Testis (tissue), 2 donors: ENCODE measurements at regions not wholly inside any gene's neighbourhood (a gene's known extent, or its start where the extent isn't known, plus 50 kb on each side); places are given as distances from the start of the nearest gene placed in this dataset.

Source experiments
- DNase-seq: peaks from one replicate; pipeline ENCODE4 v3.0.0-alpha.2; 2019
- H3K27ac ChIP-seq, 2 donors: fragments of 200-600 bp; sonication (generic); one replicate each; pipeline ENCODE4 v1.5.1; 2019
- H3K27me3 ChIP-seq: fragments of 200-600 bp; sonication (generic); one replicate; pipeline ENCODE4 v1.5.1; 2019
- H3K36me3 ChIP-seq: fragments of 200-600 bp; sonication (generic); one replicate; pipeline ENCODE4 v1.5.1; 2017; ENCODE audit warnings: low read depth; ENCODE audit errors: missing control alignments
- H3K4me1 ChIP-seq: fragments of 200-600 bp; sonication (generic); one replicate; pipeline ENCODE4 v1.5.1; 2019
- H3K4me3 ChIP-seq, 2 donors: fragments of 200-600 bp; sonication (generic); one replicate each; pipeline ENCODE4 v1.5.1; 2017 to 2019
- H3K9me3 ChIP-seq: fragments of 200-600 bp; sonication (generic); one replicate; pipeline ENCODE4 v1.5.1; 2017
- CTCF ChIP-seq, 3 experiments: fragments of 450-650 bp in 2 of 3; fragments of 200-600 bp in 1 of 3; sonication (generic) in 1 of 3; IDR thresholded peaks; one replicate each; pipeline ENCODE4 v1.5.1; 2016 to 2019; ENCODE audit warnings: antibody characterized with exemption in 3 of 3, mild to moderate bottlenecking in 2 of 3, moderate library complexity in 1 of 3
- POLR2A ChIP-seq: fragments of 450-650 bp; IDR thresholded peaks from one replicate; pipeline ENCODE4 v1.6.1; 2017; ENCODE audit warnings: antibody characterized with exemption, mild to moderate bottlenecking, moderate library complexity
- WGBS, 2 donors: methylation state at CpG; one replicate each; pipeline ENCODE4 v1.1.5; 2018; 5-methylcytosine and 5-hydroxymethylcytosine counted together
- intact Hi-C: fragments of 100-400 bp; cut with DNase I; formaldehyde crosslinking; loops from one replicate; pipeline ENCODE4 v1.15.1; 2023; ENCODE audit warnings: low total_unique reads

DNA sequence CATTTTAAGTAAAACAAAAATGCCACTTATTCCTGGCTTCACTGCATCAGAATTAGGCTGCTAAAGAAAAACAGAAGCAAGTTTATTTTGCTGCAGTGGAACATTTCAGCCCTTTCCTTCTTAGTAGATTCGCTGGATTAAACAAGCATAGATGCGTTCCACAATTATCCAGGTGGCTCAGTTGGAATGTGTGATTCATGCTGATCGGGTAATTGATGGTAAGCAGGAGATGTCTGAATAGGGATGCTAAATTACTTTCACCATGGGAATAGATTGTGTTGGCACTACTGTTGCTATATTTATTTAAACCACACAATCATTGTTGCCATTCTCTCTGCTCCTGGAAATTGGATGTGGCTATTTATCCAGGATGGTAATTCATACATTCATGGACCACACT lies 440.1 kb upstream of the DDI1 start:
- H3K4me3 ChIP-seq = no peak overlapping the region
- intact Hi-C loops = no loop called here
- no peak overlapping the region for H3K27ac ChIP-seq
- H3K27me3 ChIP-seq = no peaks in the 10 kb centered on the region
- H3K9me3 ChIP-seq = no peaks in the 10 kb centered on the region
- no peak for TF ChIP-seq CTCF (IDR thresholded peaks at IDR 0.05)
- no peak for TF ChIP-seq POLR2A
- H3K4me1 ChIP-seq = no peaks in the 10 kb centered on the region
- DNase-seq = no peak
- WGBS, 2 donors = 93 to 94% methylated on average over 3 of the region's 3 CpGs
- H3K36me3 ChIP-seq = no peaks in the 10 kb centered on the region

- WGBS, 2 donors = 76 to 77% methylated on average over 3 of the region's 3 CpGs
- intact Hi-C loops = no loop called here
- H3K9me3 ChIP-seq = no peaks in the 10 kb centered on the region
These were observed 435.1 kb upstream of the DDI1 start for GRCh38 chr11:103601225-103601846.

GRCh38 chr11:103602840-103603239 lies 433.6 kb upstream of the DDI1 start:
- DNase-seq = no peak
- intact Hi-C loops = no loop called here

More at GRCh38 chr11:103601225-103601846, 435.1 kb upstream of the DDI1 start:
- Histone ChIP-seq H3K27ac (no peak overlapping the region), H3K4me3 (no peak overlapping the region), H3K36me3 (no peaks in the 10 kb centered on the region), H3K27me3 (no peaks in the 10 kb centered on the region), H3K4me1 (no peaks in the 10 kb centered on the region)
- peak; percentile 55 for DNase-seq
- TF ChIP-seq CTCF (IDR thresholded peaks at IDR 0.05) (peak; percentile 55 to 89 (median 58)), POLR2A (no peak)

GRCh38 chr11:103604310-103604709 lies 432.1 kb upstream of the DDI1 start:
- TF ChIP-seq CTCF (IDR thresholded peaks at IDR 0.05) (no peak), POLR2A (no peak)
- Histone ChIP-seq H3K27me3 (no peaks in the 10 kb centered on the region), H3K4me3 (no peak overlapping the region), H3K4me1 (no peaks in the 10 kb centered on the region), H3K27ac (no peak overlapping the region), H3K9me3 (no peaks in the 10 kb centered on the region), H3K36me3 (no peaks in the 10 kb centered on the region)
- WGBS, 2 donors = 82 to 86% methylated on average over 2 of the region's 2 CpGs
- intact Hi-C loops = no loop called here
- DNase-seq = no peak

More at GRCh38 chr11:103602840-103603239, 433.6 kb upstream of the DDI1 start:
- Histone ChIP-seq H3K4me1 (no peaks in the 10 kb centered on the region), H3K27ac (no peak overlapping the region), H3K9me3 (no peaks in the 10 kb centered on the region), H3K4me3 (no peak overlapping the region), H3K36me3 (no peaks in the 10 kb centered on the region), H3K27me3 (no peaks in the 10 kb centered on the region)
- no peak for TF ChIP-seq CTCF (IDR thresholded peaks at IDR 0.05)
- TF ChIP-seq POLR2A = no peak

DNA sequence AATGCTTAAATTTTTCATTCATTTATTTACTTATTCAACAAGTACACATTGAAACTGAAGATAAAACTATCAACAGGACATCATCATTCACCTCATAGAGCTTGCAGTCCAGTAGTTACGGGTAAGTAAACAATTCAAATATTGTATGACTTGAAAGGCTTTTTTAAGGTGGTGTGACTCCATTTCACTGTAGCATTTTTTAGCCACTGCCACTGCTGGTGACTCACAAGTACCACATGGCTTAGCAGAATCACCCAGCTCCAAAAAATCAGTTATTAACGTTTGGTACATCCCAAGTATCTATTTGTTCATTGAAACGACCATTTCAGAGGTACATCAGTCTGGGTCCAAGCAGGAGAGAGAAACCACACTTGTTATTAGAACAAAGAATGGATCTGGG lies 427.9 kb upstream of the DDI1 start:
- H3K4me3 ChIP-seq = no peak overlapping the region
- no peak for DNase-seq
- H3K27ac ChIP-seq = no peak overlapping the region
- intact Hi-C loops = no loop called here
- 84 to 87% methylated on average over 3 of the region's 3 CpGs for WGBS, 2 donors
- H3K9me3 ChIP-seq = no peaks in the 10 kb centered on the region
- no peaks in the 10 kb centered on the region for H3K27me3 ChIP-seq
- no peaks in the 10 kb centered on the region for H3K36me3 ChIP-seq
- TF ChIP-seq CTCF (IDR thresholded peaks at IDR 0.05) (no peak), POLR2A (no peak)
- no peaks in the 10 kb centered on the region for H3K4me1 ChIP-seq
